ENCODE measurements at regions not wholly inside any gene's neighbourhood (a gene's known extent, or its start where the extent isn't known, plus 50 kb on each side); places are given as distances from the start of the nearest gene placed in this dataset.

- Histone ChIP-seq H3K4me3 (ENCODE audit: low read length) (no peak overlapping the region), H3K4me1 (ENCODE audit: control insufficient read depth, insufficient read depth, low read length) (no peaks in the 10 kb centered on the region), H3K9me3 (ENCODE audit: control insufficient read depth, low read length) (no peaks in the 10 kb centered on the region), H3K9ac (ENCODE audit: low read length) (no peak overlapping the region), H3K27me3 (ENCODE audit: control insufficient read depth, insufficient read depth, low read length) (no peaks in the 10 kb centered on the region), H3K36me3 (ENCODE audit: control insufficient read depth, insufficient read depth, low read length) (no peaks in the 10 kb centered on the region)
Measured at GRCh38 chr4:123952530-123953274, 556.1 kb downstream of the SPRY1 start.

GRCh38 chr4:123953566-123953965 is 557.0 kb downstream of the SPRY1 start:
- Histone ChIP-seq H3K36me3 (ENCODE audit: control insufficient read depth, insufficient read depth, low read length) (no peaks in the 10 kb centered on the region), H3K9me3 (ENCODE audit: control insufficient read depth, low read length) (no peaks in the 10 kb centered on the region), H3K4me1 (ENCODE audit: control insufficient read depth, insufficient read depth, low read length) (no peaks in the 10 kb centered on the region), H3K9ac (ENCODE audit: low read length) (no peak overlapping the region), H3K4me3 (ENCODE audit: low read length) (no peak overlapping the region), H3K27me3 (ENCODE audit: control insufficient read depth, insufficient read depth, low read length) (no peaks in the 10 kb centered on the region)

- Histone ChIP-seq H3K27me3 (ENCODE audit: control insufficient read depth, insufficient read depth, low read length) (no peaks in the 10 kb centered on the region), H3K9ac (ENCODE audit: low read length) (no peak overlapping the region), H3K4me3 (ENCODE audit: low read length) (no peak overlapping the region), H3K9me3 (ENCODE audit: control insufficient read depth, low read length) (no peaks in the 10 kb centered on the region), H3K4me1 (ENCODE audit: control insufficient read depth, insufficient read depth, low read length) (no peaks in the 10 kb centered on the region), H3K36me3 (ENCODE audit: control insufficient read depth, insufficient read depth, low read length) (no peaks in the 10 kb centered on the region)
Measured at GRCh38 chr4:123954220-123954619, 557.6 kb downstream of the SPRY1 start.

GRCh38 chr4:123955167-123955800 is 558.7 kb downstream of the SPRY1 start:
- Histone ChIP-seq H3K4me1 (ENCODE audit: control insufficient read depth, insufficient read depth, low read length) (no peaks in the 10 kb centered on the region), H3K36me3 (ENCODE audit: control insufficient read depth, insufficient read depth, low read length) (no peaks in the 10 kb centered on the region)

GRCh38 chr4:123956204-123956603 is 559.6 kb downstream of the SPRY1 start:
- no peaks in the 10 kb centered on the region for H3K4me1 ChIP-seq (ENCODE audit: control insufficient read depth, insufficient read depth, low read length)
- H3K27me3 ChIP-seq (ENCODE audit: control insufficient read depth, insufficient read depth, low read length), result no peaks in the 10 kb centered on the region
- no peaks in the 10 kb centered on the region for H3K36me3 ChIP-seq (ENCODE audit: control insufficient read depth, insufficient read depth, low read length)
- no peaks in the 10 kb centered on the region for H3K9me3 ChIP-seq (ENCODE audit: control insufficient read depth, low read length)
- H3K4me3 ChIP-seq (ENCODE audit: low read length), result no peak overlapping the region
- H3K9ac ChIP-seq (ENCODE audit: low read length), result no peak overlapping the region

More at GRCh38 chr4:123955167-123955800, 558.7 kb downstream of the SPRY1 start:
- no peaks in the 10 kb centered on the region for H3K27me3 ChIP-seq (ENCODE audit: control insufficient read depth, insufficient read depth, low read length)
- no peak overlapping the region for H3K4me3 ChIP-seq (ENCODE audit: low read length)
- H3K9me3 ChIP-seq (ENCODE audit: control insufficient read depth, low read length), result no peaks in the 10 kb centered on the region
- no peak overlapping the region for H3K9ac ChIP-seq (ENCODE audit: low read length)

- no peaks in the 10 kb centered on the region for H3K4me1 ChIP-seq (ENCODE audit: control insufficient read depth, insufficient read depth, low read length)
- H3K36me3 ChIP-seq (ENCODE audit: control insufficient read depth, insufficient read depth, low read length), result no peaks in the 10 kb centered on the region
- H3K27me3 ChIP-seq (ENCODE audit: control insufficient read depth, insufficient read depth, low read length), result no peaks in the 10 kb centered on the region
- H3K9ac ChIP-seq (ENCODE audit: low read length), result no peak overlapping the region
- no peak overlapping the region for H3K4me3 ChIP-seq (ENCODE audit: low read length)
- no peaks in the 10 kb centered on the region for H3K9me3 ChIP-seq (ENCODE audit: control insufficient read depth, low read length)
Measured at GRCh38 chr4:123966990-123967769, 570.6 kb downstream of the SPRY1 start.

GRCh38 chr4:123972031-123972430 is 575.4 kb downstream of the SPRY1 start:
- peaks cover 13% of the 10 kb centered on the region for H3K4me1 ChIP-seq (ENCODE audit: control insufficient read depth, insufficient read depth, low read length)
- no peaks in the 10 kb centered on the region for H3K27me3 ChIP-seq (ENCODE audit: control insufficient read depth, insufficient read depth, low read length)
- no peaks in the 10 kb centered on the region for H3K9me3 ChIP-seq (ENCODE audit: control insufficient read depth, low read length)
- no peaks in the 10 kb centered on the region for H3K36me3 ChIP-seq (ENCODE audit: control insufficient read depth, insufficient read depth, low read length)
- H3K9ac ChIP-seq (ENCODE audit: low read length), result no peak overlapping the region
- H3K4me3 ChIP-seq (ENCODE audit: low read length), result no peak overlapping the region

GRCh38 chr4:123974386-123975149 is 578.0 kb downstream of the SPRY1 start:
- H3K36me3 ChIP-seq (ENCODE audit: control insufficient read depth, insufficient read depth, low read length), result no peaks in the 10 kb centered on the region

GRCh38 chr4:123976285-123976684 is 579.7 kb downstream of the SPRY1 start:
- no peak overlapping the region for H3K9ac ChIP-seq (ENCODE audit: low read length)

More at GRCh38 chr4:123974386-123975149, 578.0 kb downstream of the SPRY1 start:
- Histone ChIP-seq H3K4me1 (ENCODE audit: control insufficient read depth, insufficient read depth, low read length) (peaks cover 15% of the 10 kb centered on the region), H3K9me3 (ENCODE audit: control insufficient read depth, low read length) (peaks cover 3% of the 10 kb centered on the region), H3K27me3 (ENCODE audit: control insufficient read depth, insufficient read depth, low read length) (no peaks in the 10 kb centered on the region), H3K9ac (ENCODE audit: low read length) (no peak overlapping the region), H3K4me3 (ENCODE audit: low read length) (no peak overlapping the region)

GRCh38 chr4:123976819-123977218 is 580.2 kb downstream of the SPRY1 start:
- peaks cover 3% of the 10 kb centered on the region for H3K9me3 ChIP-seq (ENCODE audit: control insufficient read depth, low read length)
- no peak overlapping the region for H3K9ac ChIP-seq (ENCODE audit: low read length)
- no peaks in the 10 kb centered on the region for H3K36me3 ChIP-seq (ENCODE audit: control insufficient read depth, insufficient read depth, low read length)
- H3K4me3 ChIP-seq (ENCODE audit: low read length), result no peak overlapping the region
- no peaks in the 10 kb centered on the region for H3K27me3 ChIP-seq (ENCODE audit: control insufficient read depth, insufficient read depth, low read length)
- peaks cover 15% of the 10 kb centered on the region for H3K4me1 ChIP-seq (ENCODE audit: control insufficient read depth, insufficient read depth, low read length)

More at GRCh38 chr4:123976285-123976684, 579.7 kb downstream of the SPRY1 start:
- H3K4me3 ChIP-seq (ENCODE audit: low read length), result no peak overlapping the region
- H3K27me3 ChIP-seq (ENCODE audit: control insufficient read depth, insufficient read depth, low read length), result no peaks in the 10 kb centered on the region
- no peaks in the 10 kb centered on the region for H3K36me3 ChIP-seq (ENCODE audit: control insufficient read depth, insufficient read depth, low read length)
- peaks cover 15% of the 10 kb centered on the region for H3K4me1 ChIP-seq (ENCODE audit: control insufficient read depth, insufficient read depth, low read length)
- H3K9me3 ChIP-seq (ENCODE audit: control insufficient read depth, low read length), result peaks cover 3% of the 10 kb centered on the region

- peaks cover 3% of the 10 kb centered on the region for H3K9me3 ChIP-seq (ENCODE audit: control insufficient read depth, low read length)
- peaks cover 15% of the 10 kb centered on the region for H3K4me1 ChIP-seq (ENCODE audit: control insufficient read depth, insufficient read depth, low read length)
- no peak overlapping the region for H3K4me3 ChIP-seq (ENCODE audit: low read length)
- no peak overlapping the region for H3K9ac ChIP-seq (ENCODE audit: low read length)
- no peaks in the 10 kb centered on the region for H3K36me3 ChIP-seq (ENCODE audit: control insufficient read depth, insufficient read depth, low read length)
- no peaks in the 10 kb centered on the region for H3K27me3 ChIP-seq (ENCODE audit: control insufficient read depth, insufficient read depth, low read length)
Measured at GRCh38 chr4:123977641-123978081, 581.1 kb downstream of the SPRY1 start.
